ENCODE measurements at regions not wholly inside any gene's neighbourhood (a gene's known extent, or its start where the extent isn't known, plus 50 kb on each side); places are given as distances from the start of the nearest gene placed in this dataset.

GRCh38 chr5:128857076-128857677, 108.1 kb upstream of the SLC27A6 start (continued):
- no peak for TF ChIP-seq ZNF331 (CRISPR knock-in tag; IDR thresholded peaks at IDR 0.05; ENCODE audit: low read depth)

GRCh38 chr5:128858995-128859394, 106.3 kb upstream of the SLC27A6 start:
- Histone ChIP-seq H3K27ac (ENCODE audit: low read depth) (no peak overlapping the region), H3K36me3 (ENCODE audit: insufficient read depth) (no peaks in the 10 kb centered on the region; the same call in 1 of the 2 replicates), H3F3A (replicated peaks; ENCODE audit: low read depth) (no peaks in the 10 kb centered on the region), H3K27me3 (ENCODE audit: insufficient read depth) (no peaks in the 10 kb centered on the region), H3K4me3 (no peak overlapping the region), H3K4me2 (no peak overlapping the region), H3K9me2 (ENCODE audit: insufficient read depth) (peaks cover 10% of the 10 kb centered on the region), H4K20me1 (replicated peaks; ENCODE audit: insufficient read depth) (no peaks in the 10 kb centered on the region), H3K79me2 (replicated peaks; ENCODE audit: insufficient read depth) (no peaks in the 10 kb centered on the region), H3K4me1 (ENCODE audit: insufficient read depth) (no peaks in the 10 kb centered on the region), H2AFZ (no peak overlapping the region)
- TF ChIP-seq EZH2 (IDR thresholded peaks at IDR 0.05; ENCODE audit: low read depth, unreplicated experiment) (no peak), REST (IDR thresholded peaks at IDR 0.05; ENCODE audit: unreplicated experiment) (no peak), JUNB (IDR thresholded peaks at IDR 0.05; ENCODE audit: unreplicated experiment) (no peak), CREB1 (CRISPR knock-in tag; IDR thresholded peaks at IDR 0.05; ENCODE audit: low read depth) (no peak), ZNF331 (CRISPR knock-in tag; IDR thresholded peaks at IDR 0.05; ENCODE audit: low read depth) (no peak), STAT1 (IDR thresholded peaks at IDR 0.05; ENCODE audit: unreplicated experiment) (no peak), NANOG (IDR thresholded peaks at IDR 0.05; ENCODE audit: borderline replicate concordance) (no peak), CTCF (conservative IDR thresholded peaks at IDR 0.05; ENCODE audit: low read depth in 2 of 2) (no peak), POLR2AphosphoS5 (IDR thresholded peaks at IDR 0.05; ENCODE audit: low read depth) (no peak), ZNF114 (CRISPR knock-in tag; IDR thresholded peaks at IDR 0.05) (no peak), ETS1 (IDR thresholded peaks at IDR 0.05) (no peak), ZNF462 (CRISPR knock-in tag; IDR thresholded peaks at IDR 0.05) (no peak), EZH2phosphoT487 (IDR thresholded peaks at IDR 0.05; ENCODE audit: unreplicated experiment) (no peak)
- H3K4me1 Mint-ChIP-seq, result no peaks in the 10 kb centered on the region
- DNase-seq (ENCODE audit: low spot score) (no peak), ATAC-seq (no peak)
- no peak overlapping the region for H3K27ac Mint-ChIP-seq
- peaks cover 5% of the 10 kb centered on the region for H3K36me3 Mint-ChIP-seq (ENCODE audit: low read depth)
- H3K27me3 Mint-ChIP-seq (ENCODE audit: insufficient read depth, low read depth, poor library complexity), result peaks cover 3% of the 10 kb centered on the region
- no peak overlapping the region for H3K4me3 Mint-ChIP-seq
- peaks cover 18% of the 10 kb centered on the region for H3K9me3 Mint-ChIP-seq

All from GM23338 (cell line).